WTC11 (cell line): ENCODE measurements at regions not wholly inside any gene's neighbourhood (a gene's known extent, or its start where the extent isn't known, plus 50 kb on each side); places are given as distances from the start of the nearest gene placed in this dataset.

ENCODE experiments used
- CBFB ChIP-seq: sonication (generic); formaldehyde crosslinking; IDR thresholded peaks from 2 replicates; pipeline ENCODE4 v1.8.1; 2022; ENCODE audit warnings: mild to moderate bottlenecking, low read depth, missing genetic modification reagents
- CREB1 ChIP-seq: sonication (generic); formaldehyde crosslinking; IDR thresholded peaks from 2 replicates; pipeline ENCODE4 v1.8.0; 2023; ENCODE audit warnings: mild to moderate bottlenecking, missing genetic modification reagents
- CTCF ChIP-seq: fragments of 200-600 bp; IDR thresholded peaks from 2 replicates; pipeline ENCODE4 v1.8.0; 2022; ENCODE audit warnings: antibody characterized with exemption
- MAX ChIP-seq: sonication (generic); formaldehyde crosslinking; IDR thresholded peaks from 2 replicates; pipeline ENCODE4 v1.8.0; 2022; ENCODE audit warnings: mild to moderate bottlenecking, missing genetic modification reagents
- ZNF423 ChIP-seq: fragments of 250-450 bp; sonication (Bioruptor Pico); IDR thresholded peaks from 2 replicates; pipeline ENCODE4 v2.1.2; 2022; ENCODE audit warnings: mild to moderate bottlenecking, moderate library complexity
- TF ChIP-seq, protein P1 (sequence below): fragments of 250-450 bp; sonication (Bioruptor Pico); IDR thresholded peaks from 2 replicates; pipeline ENCODE4 v1.8.0; 2021; ENCODE audit warnings: mild to moderate bottlenecking
- TF ChIP-seq, protein P2 (sequence below): sonication (generic); formaldehyde crosslinking; conservative IDR thresholded peaks from 2 replicates; pipeline ENCODE4 v1.8.1; 2022; ENCODE audit warnings: mild to moderate bottlenecking, missing genetic modification reagents

DNA sequence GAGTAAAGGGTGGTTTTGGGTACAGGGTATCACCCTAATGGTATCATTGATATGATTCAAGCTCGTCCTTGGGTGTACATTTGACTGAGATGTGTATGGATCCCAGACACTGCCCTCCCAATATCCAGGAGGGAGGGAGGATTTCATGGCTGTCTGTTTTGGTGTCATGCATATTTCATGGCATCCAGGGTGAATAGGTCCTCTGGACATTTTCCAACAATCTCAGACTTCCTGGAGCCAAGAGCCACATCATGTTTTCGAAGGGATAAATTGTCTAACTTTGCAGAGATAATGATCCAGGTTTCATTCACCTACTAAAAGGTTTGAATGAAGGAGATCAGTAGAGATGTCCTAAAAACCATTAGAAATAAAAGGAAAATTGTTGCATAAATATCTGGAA, 431.9 kb downstream of the SHISA9 start:
- TF ChIP-seq CTCF (no peak), MAX (CRISPR knock-in tag) (no peak), CBFB (CRISPR knock-in tag) (no peak), CREB1 (CRISPR knock-in tag) (no peak), ZNF423 (CRISPR knock-in tag) (no peak)
- TF ChIP-seq, protein P1, sequence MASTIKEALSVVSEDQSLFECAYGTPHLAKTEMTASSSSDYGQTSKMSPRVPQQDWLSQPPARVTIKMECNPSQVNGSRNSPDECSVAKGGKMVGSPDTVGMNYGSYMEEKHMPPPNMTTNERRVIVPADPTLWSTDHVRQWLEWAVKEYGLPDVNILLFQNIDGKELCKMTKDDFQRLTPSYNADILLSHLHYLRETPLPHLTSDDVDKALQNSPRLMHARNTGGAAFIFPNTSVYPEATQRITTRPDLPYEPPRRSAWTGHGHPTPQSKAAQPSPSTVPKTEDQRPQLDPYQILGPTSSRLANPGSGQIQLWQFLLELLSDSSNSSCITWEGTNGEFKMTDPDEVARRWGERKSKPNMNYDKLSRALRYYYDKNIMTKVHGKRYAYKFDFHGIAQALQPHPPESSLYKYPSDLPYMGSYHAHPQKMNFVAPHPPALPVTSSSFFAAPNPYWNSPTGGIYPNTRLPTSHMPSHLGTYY (CRISPR knock-in tag): no peak
- TF ChIP-seq, protein P2, sequence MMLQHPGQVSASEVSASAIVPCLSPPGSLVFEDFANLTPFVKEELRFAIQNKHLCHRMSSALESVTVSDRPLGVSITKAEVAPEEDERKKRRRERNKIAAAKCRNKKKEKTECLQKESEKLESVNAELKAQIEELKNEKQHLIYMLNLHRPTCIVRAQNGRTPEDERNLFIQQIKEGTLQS (CRISPR knock-in tag): no peak
